Smooth muscle cell (in vitro differentiated cells): ENCODE measurements at regions not wholly inside any gene's neighbourhood (a gene's known extent, or its start where the extent isn't known, plus 50 kb on each side); places are given as distances from the start of the nearest gene placed in this dataset.
A peak's percentile ranks its signal among the peaks of the same experiment; 100 is the strongest.

ENCODE experiments used
- DNase-seq: peaks from one replicate; lab custom pipeline; 2025; ENCODE audit not compliant: unreplicated experiment; lab: John Stamatoyannopoulos, UW
- H2AFZ ChIP-seq: fragments of 200-600 bp; sonication (generic); 2 replicates; pipeline ENCODE4 v1.6.0; 2016; ENCODE audit warnings: antibody characterized with exemption, low read depth, mild to moderate bottlenecking
- H3F3A ChIP-seq: fragments of 200-600 bp; sonication (generic); 2 replicates; pipeline ENCODE4 v1.6.0; 2017; ENCODE audit warnings: antibody characterized with exemption, low read depth
- H3K27ac ChIP-seq: fragments of 200-600 bp; sonication (generic); 2 replicates; pipeline ENCODE4 v1.5.1; 2016; ENCODE audit warnings: low read depth, mild to moderate bottlenecking
- H3K27me3 ChIP-seq: fragments of 200-600 bp; sonication (generic); 2 replicates; pipeline ENCODE4 v1.6.1; 2016; ENCODE audit warnings: low read depth, mild to moderate bottlenecking
- H3K36me3 ChIP-seq: fragments of 200-600 bp; sonication (generic); 2 replicates; pipeline ENCODE4 v1.5.1; 2016; ENCODE audit warnings: low read depth
- H3K4me1 ChIP-seq: fragments of 200-600 bp; sonication (generic); 2 replicates; pipeline ENCODE4 v1.5.1; 2016; ENCODE audit warnings: low read depth
- H3K4me2 ChIP-seq: fragments of 200-600 bp; sonication (generic); 2 replicates; pipeline ENCODE4 v1.6.0; 2016; ENCODE audit warnings: mild to moderate bottlenecking
- H3K4me3 ChIP-seq: fragments of 200-600 bp; sonication (generic); 2 replicates; pipeline ENCODE4 v1.5.1; 2016; ENCODE audit warnings: mild to moderate bottlenecking
- H3K79me2 ChIP-seq: fragments of 200-600 bp; sonication (generic); 2 replicates; pipeline ENCODE4 v1.6.0; 2016; ENCODE audit warnings: low read depth, mild to moderate bottlenecking
- H3K9ac ChIP-seq: fragments of 200-600 bp; sonication (generic); 2 replicates; pipeline ENCODE4 v1.6.0; 2016; ENCODE audit warnings: low read depth
- H3K9me3 ChIP-seq: fragments of 200-600 bp; sonication (generic); replicated peaks from 2 replicates; pipeline ENCODE4 v1.5.1; 2016; ENCODE audit warnings: low read depth
- H4K20me1 ChIP-seq: fragments of 200-600 bp; sonication (generic); 2 replicates; pipeline ENCODE4 v1.6.0; 2016; ENCODE audit warnings: low read depth
- CTCF ChIP-seq: fragments of 200-600 bp; sonication (generic); IDR thresholded peaks from 2 replicates; pipeline ENCODE4 v1.5.1; 2017; ENCODE audit warnings: borderline replicate concordance, mild to moderate bottlenecking, antibody characterized with exemption; ENCODE audit not compliant: insufficient read depth, poor library complexity, severe bottlenecking
- WGBS: methylation state at CpG from one replicate; pipeline ENCODE4 v1.1.7; 2016; ENCODE audit warnings: low lambda C conversion rate; 5-methylcytosine and 5-hydroxymethylcytosine counted together

DNA sequence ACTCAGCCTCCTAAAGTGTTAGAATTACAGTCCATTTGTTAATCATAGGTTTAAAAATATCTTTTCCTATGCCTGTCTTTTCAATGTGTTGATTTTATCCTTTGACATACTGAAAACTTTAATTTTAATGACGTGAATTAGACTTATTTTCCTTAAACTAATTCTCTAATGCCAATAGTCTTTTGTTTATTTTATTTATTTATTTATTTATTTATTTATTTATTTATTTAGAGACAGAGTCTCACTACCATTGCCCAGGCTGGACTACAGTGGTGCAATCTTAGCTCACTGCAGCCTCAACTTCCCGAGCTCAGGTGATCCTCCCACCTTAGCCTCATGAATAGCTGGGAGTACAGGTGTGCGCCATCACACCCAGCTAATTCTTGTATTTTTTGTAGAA, 694.5 kb downstream of the TRHDE start:
- H3K79me2 ChIP-seq: no peaks in the 10 kb centered on the region
- H3K9me3 ChIP-seq: no peaks in the 10 kb centered on the region
- no peak overlapping the region for H3K9ac ChIP-seq
- no peaks in the 10 kb centered on the region for H3K27me3 ChIP-seq
- H3K4me2 ChIP-seq: no peak overlapping the region
- H3K4me3 ChIP-seq: no peak overlapping the region
- H4K20me1 ChIP-seq: no peaks in the 10 kb centered on the region
- no peak overlapping the region for H3K27ac ChIP-seq
- no peak for DNase-seq
- no peaks in the 10 kb centered on the region for H3K36me3 ChIP-seq
- 81% methylated on average over 3 of the region's 3 CpGs for WGBS
- no peaks in the 10 kb centered on the region for H3F3A ChIP-seq
- no peak for TF ChIP-seq CTCF
- no peak overlapping the region for H2AFZ ChIP-seq
- H3K4me1 ChIP-seq: no peaks in the 10 kb centered on the region

GRCh38 chr12:72974954-72975555, 702.9 kb downstream of the TRHDE start:
- H3K4me1 ChIP-seq: no peaks in the 10 kb centered on the region
- no peak overlapping the region for H3K4me3 ChIP-seq
- H3K27me3 ChIP-seq: no peaks in the 10 kb centered on the region
- H3K9me3 ChIP-seq: no peaks in the 10 kb centered on the region
- H3K36me3 ChIP-seq: no peaks in the 10 kb centered on the region
- no peak for DNase-seq
- H3K79me2 ChIP-seq: no peaks in the 10 kb centered on the region
- no peak overlapping the region for H3K4me2 ChIP-seq
- WGBS: 93% methylated on average over 10 of the region's 10 CpGs
- H3F3A ChIP-seq: no peaks in the 10 kb centered on the region
- no peak overlapping the region for H3K9ac ChIP-seq
- peak overlapping the region; percentile 41 for H2AFZ ChIP-seq
- H4K20me1 ChIP-seq: no peaks in the 10 kb centered on the region
- no peak overlapping the region for H3K27ac ChIP-seq
- TF ChIP-seq CTCF: no peak

- Histone ChIP-seq H2AFZ (no peak overlapping the region), H3K4me1 (no peaks in the 10 kb centered on the region), H3K9ac (no peak overlapping the region), H4K20me1 (no peaks in the 10 kb centered on the region), H3F3A (no peaks in the 10 kb centered on the region), H3K9me3 (no peaks in the 10 kb centered on the region), H3K79me2 (no peaks in the 10 kb centered on the region), H3K4me3 (no peak overlapping the region), H3K27ac (no peak overlapping the region), H3K36me3 (no peaks in the 10 kb centered on the region), H3K27me3 (no peaks in the 10 kb centered on the region), H3K4me2 (no peak overlapping the region)
- TF ChIP-seq CTCF: no peak
- no peak for DNase-seq
- 97% methylated on average over 4 of the region's 4 CpGs for WGBS
These were observed 706.8 kb downstream of the TRHDE start for GRCh38 chr12:72978999-72979398.

- H3K9me3 ChIP-seq: no peaks in the 10 kb centered on the region
- H3K36me3 ChIP-seq: no peaks in the 10 kb centered on the region
- H3K27me3 ChIP-seq: no peaks in the 10 kb centered on the region
- no peak overlapping the region for H3K9ac ChIP-seq
- no peaks in the 10 kb centered on the region for H3F3A ChIP-seq
- H3K79me2 ChIP-seq: no peaks in the 10 kb centered on the region
- H3K4me2 ChIP-seq: no peak overlapping the region
- no peaks in the 10 kb centered on the region for H3K4me1 ChIP-seq
- WGBS: 75% methylated on average over 5 of the region's 5 CpGs
- no peak for DNase-seq
- H3K27ac ChIP-seq: no peak overlapping the region
- no peak for TF ChIP-seq CTCF
- H3K4me3 ChIP-seq: no peak overlapping the region
- H2AFZ ChIP-seq: no peak overlapping the region
- no peaks in the 10 kb centered on the region for H4K20me1 ChIP-seq
These were observed 710.2 kb downstream of the TRHDE start for GRCh38 chr12:72982356-72982755.
